Effector memory CD8-positive, alpha-beta T cell (primary cell): ENCODE measurements at regions not wholly inside any gene's neighbourhood (a gene's known extent, or its start where the extent isn't known, plus 50 kb on each side); places are given as distances from the start of the nearest gene placed in this dataset.
"Not testable (repeated sequence)": the region's sequence is repeated elsewhere in the genome, so short reads cannot be mapped to it uniquely, and the experiment has no call there.

Source experiments
- ATAC-seq: fragments of 150-1000 bp; cut with Tn5 transposase; replicated peaks from 2 replicates; pipeline ENCODE4 v1.10.0; 2021; ENCODE audit warnings: mild to moderate bottlenecking, moderate library complexity
- DNase-seq, 3 experiments: peaks; one replicate each; pipeline ENCODE4 v3.0.0; 2021
- H3K27ac Mint-ChIP-seq, 2 donors: one replicate each; pipeline ENCODE4 v1.8.0; 2022; ENCODE audit warnings: mild to moderate bottlenecking in 2 of 2, mixed read lengths in 2 of 2, moderate library complexity in 2 of 2
- H3K27me3 Mint-ChIP-seq, 2 donors: one replicate each; pipeline ENCODE4 v1.8.0; 2022; ENCODE audit warnings: mixed read lengths in 2 of 2
- H3K36me3 Mint-ChIP-seq: one replicate; pipeline ENCODE4 v1.8.0; 2022; ENCODE audit warnings: mild to moderate bottlenecking, moderate library complexity, mixed read lengths; ENCODE audit not compliant: insufficient read depth
- H3K4me1 Mint-ChIP-seq, 2 donors: one replicate each; pipeline ENCODE4 v1.8.0; 2022; ENCODE audit warnings: low read depth in 2 of 2, mixed read lengths in 2 of 2
- H3K4me3 Mint-ChIP-seq, 2 donors: one replicate each; pipeline ENCODE4 v1.8.0; 2022; ENCODE audit warnings: mild to moderate bottlenecking in 2 of 2, mixed read lengths in 2 of 2, moderate library complexity in 2 of 2
- H3K9me3 Mint-ChIP-seq, 2 donors: one replicate each; pipeline ENCODE4 v1.8.0; 2022; ENCODE audit warnings: mixed read lengths in 2 of 2

GRCh38 chr15:38130205-38130567 lies 122.5 kb upstream of the SPRED1 start:
- ATAC-seq (no peak), DNase-seq (no peak)
- Mint-ChIP-seq H3K27ac (no peak overlapping the region), H3K4me3 (peak overlapping the region in 1 of 2 donors; percentile 4), H3K4me1 (peaks cover 0 to 15% of the 10 kb centered on the region in 2 donors), H3K27me3 (peaks cover 19 to 22% of the 10 kb centered on the region in 2 donors), H3K9me3 (no peaks in the 10 kb centered on the region), H3K36me3 (no peaks in the 10 kb centered on the region)

DNA sequence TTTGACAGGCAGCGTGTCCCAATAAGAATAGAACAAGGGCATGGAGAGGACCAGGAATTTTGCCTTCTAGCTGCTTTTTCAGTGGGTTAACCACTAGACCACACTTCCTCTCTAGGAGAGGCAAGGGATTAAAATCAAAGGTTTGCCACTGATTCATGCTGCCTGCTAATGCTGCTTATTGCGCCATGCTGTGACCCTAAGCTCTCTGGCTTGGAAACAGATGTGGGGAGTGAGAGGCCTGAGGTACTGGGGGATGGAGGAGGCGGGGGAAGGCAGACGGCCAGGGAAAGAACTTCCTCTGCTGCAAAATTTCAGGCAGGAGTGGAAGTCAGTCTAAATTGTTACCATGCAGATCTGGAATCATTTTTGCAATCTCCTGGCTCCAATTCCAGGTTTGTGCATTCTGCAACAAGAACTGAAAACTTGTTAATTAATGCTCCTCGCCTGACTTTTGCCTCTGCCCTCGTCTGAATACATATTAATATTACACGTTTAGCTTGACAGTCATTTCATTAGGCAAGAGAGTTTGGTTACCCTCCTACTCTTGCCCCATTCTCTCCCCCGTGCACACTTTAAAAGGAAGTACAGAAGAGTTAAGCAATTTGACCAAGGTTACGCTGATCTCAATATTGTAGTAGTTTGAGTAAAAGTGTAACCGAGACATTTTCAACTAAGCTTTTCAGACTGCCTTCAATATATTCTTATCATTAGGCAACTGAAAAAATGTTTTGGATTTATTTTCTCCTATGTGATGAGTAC lies 121.7 kb upstream of the SPRED1 start:
- DNase-seq (no peak), ATAC-seq (no peak)
- Mint-ChIP-seq H3K27me3 (peaks cover 19 to 22% of the 10 kb centered on the region in 2 donors), H3K36me3 (no peaks in the 10 kb centered on the region), H3K4me1 (peaks cover 0 to 15% of the 10 kb centered on the region in 2 donors), H3K27ac (no peak overlapping the region), H3K9me3 (no peaks in the 10 kb centered on the region), H3K4me3 (no peak overlapping the region)

DNA sequence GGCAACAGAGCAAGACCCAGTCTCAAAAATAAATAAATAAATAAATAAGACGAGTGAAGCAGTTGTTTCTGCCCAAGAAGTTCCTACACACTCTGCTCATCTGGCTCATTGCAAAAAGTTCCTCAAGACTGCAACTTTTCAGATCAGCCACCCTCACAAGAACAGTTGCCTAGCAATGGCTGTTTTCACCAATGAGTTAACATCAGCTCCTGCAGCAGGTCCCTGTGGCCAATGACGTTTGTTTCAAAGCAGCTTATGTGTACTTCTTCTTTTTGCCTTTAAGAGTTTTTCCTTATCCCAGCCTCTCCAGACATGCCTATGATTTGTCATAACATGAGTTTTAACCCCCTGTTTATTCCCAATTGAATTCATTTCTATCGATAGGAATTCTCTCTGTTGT lies 118.4 kb upstream of the SPRED1 start:
- Mint-ChIP-seq H3K27me3 (peaks cover 19 to 22% of the 10 kb centered on the region in 2 donors), H3K9me3 (no peaks in the 10 kb centered on the region), H3K4me1 (peaks cover 0 to 13% of the 10 kb centered on the region in 2 donors), H3K4me3 (no peak overlapping the region), H3K36me3 (no peaks in the 10 kb centered on the region), H3K27ac (no peak overlapping the region)
- DNase-seq (no peak), ATAC-seq (no peak)

DNA sequence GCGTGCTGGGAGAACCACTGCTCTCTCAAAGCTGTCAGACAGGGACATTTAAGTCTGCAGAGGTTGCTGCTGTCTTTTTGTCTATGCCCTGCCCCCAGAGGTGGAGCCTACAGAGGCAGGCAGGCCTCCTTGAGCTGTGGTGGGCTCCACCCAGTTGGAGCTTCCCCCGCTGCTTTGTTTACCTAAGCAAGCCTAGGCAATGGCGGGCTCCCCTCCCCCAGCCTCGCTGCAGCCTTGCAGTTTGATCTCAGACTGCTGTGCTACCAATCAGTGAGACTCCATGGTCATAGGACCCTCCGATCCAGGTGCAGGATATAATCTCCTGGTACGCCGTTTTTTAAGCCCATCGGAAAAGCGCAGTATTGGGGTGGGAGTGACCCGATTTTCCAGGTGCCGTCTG lies 110.4 kb upstream of the SPRED1 start:
- H3K9me3 Mint-ChIP-seq, H3K36me3 Mint-ChIP-seq, H3K27ac Mint-ChIP-seq, ATAC-seq, H3K4me3 Mint-ChIP-seq, H3K4me1 Mint-ChIP-seq, DNase-seq: not testable (repeated sequence)
- peaks cover 16 to 40% of the 10 kb centered on the region in 2 donors for H3K27me3 Mint-ChIP-seq

DNA sequence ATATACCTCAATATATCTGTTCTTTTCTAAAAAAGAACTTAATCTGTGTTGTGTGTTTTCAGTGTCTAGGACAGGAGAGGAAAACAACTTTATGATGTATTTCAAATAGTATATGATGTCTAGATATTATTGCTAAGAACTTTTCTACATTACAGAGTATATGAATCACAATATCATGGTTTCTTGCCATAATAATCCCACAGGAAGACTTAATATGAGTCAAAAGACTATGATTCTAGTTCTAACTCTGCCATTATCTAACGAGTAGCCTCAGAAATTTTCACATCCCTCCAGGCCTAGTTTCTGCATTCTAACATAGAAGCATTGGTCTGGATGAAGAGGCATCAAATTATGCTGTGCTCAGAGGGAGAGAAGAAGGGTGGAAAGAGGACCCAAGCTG lies 107.7 kb upstream of the SPRED1 start:
- Mint-ChIP-seq H3K27ac (no peak overlapping the region), H3K4me3 (no peak overlapping the region), H3K9me3 (peaks cover 0 to under 1% of the 10 kb centered on the region in 2 donors), H3K4me1 (no peaks in the 10 kb centered on the region), H3K27me3 (peaks cover 16 to 33% of the 10 kb centered on the region in 2 donors), H3K36me3 (no peaks in the 10 kb centered on the region)
- DNase-seq (no peak), ATAC-seq (no peak)

GRCh38 chr15:38145651-38146111 lies 107.0 kb upstream of the SPRED1 start:
- Mint-ChIP-seq H3K27me3 (peaks cover 16 to 32% of the 10 kb centered on the region in 2 donors), H3K9me3 (no peaks in the 10 kb centered on the region), H3K36me3 (no peaks in the 10 kb centered on the region), H3K4me1 (no peaks in the 10 kb centered on the region), H3K27ac (no peak overlapping the region), H3K4me3 (no peak overlapping the region)
- DNase-seq: no peak
- ATAC-seq: no peak

GRCh38 chr15:38147246-38147645 lies 105.4 kb upstream of the SPRED1 start:
- Mint-ChIP-seq H3K27ac (no peak overlapping the region), H3K36me3 (no peaks in the 10 kb centered on the region), H3K27me3 (peaks cover 16 to 30% of the 10 kb centered on the region in 2 donors), H3K4me3 (no peak overlapping the region), H3K4me1 (no peaks in the 10 kb centered on the region), H3K9me3 (peaks cover 0 to 2% of the 10 kb centered on the region in 2 donors)
- ATAC-seq: no peak
- DNase-seq: no peak

- H3K27me3 Mint-ChIP-seq: peaks cover 20 to 29% of the 10 kb centered on the region in 2 donors
- peaks cover 0 to 2% of the 10 kb centered on the region in 2 donors for H3K9me3 Mint-ChIP-seq
- H3K27ac Mint-ChIP-seq: no peak overlapping the region
- ATAC-seq (no peak), DNase-seq (no peak)
- no peaks in the 10 kb centered on the region for H3K36me3 Mint-ChIP-seq
- H3K4me3 Mint-ChIP-seq: no peak overlapping the region
- H3K4me1 Mint-ChIP-seq: no peaks in the 10 kb centered on the region
Measured at GRCh38 chr15:38148471-38148870, 104.2 kb upstream of the SPRED1 start.

GRCh38 chr15:38149315-38149714 lies 103.3 kb upstream of the SPRED1 start:
- H3K36me3 Mint-ChIP-seq: no peaks in the 10 kb centered on the region
- H3K27ac Mint-ChIP-seq: no peak overlapping the region
- H3K9me3 Mint-ChIP-seq: peaks cover 0 to 2% of the 10 kb centered on the region in 2 donors
- H3K4me1 Mint-ChIP-seq: no peaks in the 10 kb centered on the region
- DNase-seq (no peak), ATAC-seq (no peak)
- peaks cover 15 to 21% of the 10 kb centered on the region in 2 donors for H3K27me3 Mint-ChIP-seq
- H3K4me3 Mint-ChIP-seq: no peak overlapping the region

DNA sequence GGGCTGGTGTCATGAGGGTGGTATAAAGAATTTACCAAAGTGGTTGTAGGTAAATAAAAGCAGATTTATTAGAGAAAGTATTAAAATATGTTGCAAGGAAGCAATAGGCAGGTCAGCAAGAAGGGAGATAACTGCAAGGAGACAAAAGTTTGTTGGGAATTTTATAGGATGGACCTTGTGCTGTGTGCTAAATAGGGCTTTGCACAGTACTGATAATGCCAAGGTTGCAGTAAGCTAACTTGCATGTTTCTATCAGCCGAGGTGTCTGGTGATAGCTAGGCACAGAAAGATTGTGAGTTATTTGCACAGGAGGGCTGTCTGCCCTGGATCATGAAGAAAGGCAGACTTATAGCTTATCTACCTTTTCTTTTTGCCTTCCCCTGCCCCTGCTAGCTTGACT lies 102.5 kb upstream of the SPRED1 start:
- no peak for ATAC-seq
- no peak for DNase-seq
- Mint-ChIP-seq H3K9me3 (peaks cover 0 to 2% of the 10 kb centered on the region in 2 donors), H3K36me3 (no peaks in the 10 kb centered on the region), H3K27ac (no peak overlapping the region), H3K4me3 (no peak overlapping the region), H3K4me1 (no peaks in the 10 kb centered on the region), H3K27me3 (peaks cover 15 to 21% of the 10 kb centered on the region in 2 donors)

GRCh38 chr15:38150794-38151193 lies 101.8 kb upstream of the SPRED1 start:
- Mint-ChIP-seq H3K27ac (no peak overlapping the region), H3K4me1 (no peaks in the 10 kb centered on the region), H3K27me3 (peaks cover 12 to 15% of the 10 kb centered on the region in 2 donors), H3K36me3 (no peaks in the 10 kb centered on the region), H3K9me3 (peaks cover 0 to 2% of the 10 kb centered on the region in 2 donors), H3K4me3 (no peak overlapping the region)
- ATAC-seq: no peak
- DNase-seq: no peak

GRCh38 chr15:38153781-38154180 lies 98.9 kb upstream of the SPRED1 start:
- H3K27ac Mint-ChIP-seq: no peak overlapping the region
- DNase-seq (no peak), ATAC-seq (no peak)
- no peak overlapping the region for H3K4me3 Mint-ChIP-seq
- no peaks in the 10 kb centered on the region for H3K36me3 Mint-ChIP-seq
- H3K27me3 Mint-ChIP-seq: peaks cover 10 to 20% of the 10 kb centered on the region in 2 donors
- no peaks in the 10 kb centered on the region for H3K4me1 Mint-ChIP-seq
- H3K9me3 Mint-ChIP-seq: peaks cover 0 to 2% of the 10 kb centered on the region in 2 donors

DNA sequence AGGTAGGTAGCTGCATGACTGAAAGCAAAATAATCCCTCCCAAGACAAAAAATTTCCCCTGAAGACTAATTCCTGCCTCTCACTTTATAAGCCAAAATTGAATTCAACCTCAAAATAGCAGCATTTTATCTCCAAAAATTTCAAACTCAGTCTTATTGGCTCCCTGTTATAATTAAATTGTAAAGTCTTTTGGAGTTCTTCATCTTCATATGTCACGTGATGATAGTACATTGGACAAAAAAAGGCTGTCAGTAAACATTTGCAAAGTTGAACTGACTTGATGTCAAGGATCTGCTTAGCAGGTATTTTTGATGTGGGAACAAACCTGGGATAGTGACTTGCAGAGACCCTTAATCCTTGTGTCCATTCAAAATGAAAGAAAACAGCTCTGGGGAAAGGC lies 98.4 kb upstream of the SPRED1 start:
- H3K9me3 Mint-ChIP-seq: peaks cover 0 to 2% of the 10 kb centered on the region in 2 donors
- H3K4me1 Mint-ChIP-seq: no peaks in the 10 kb centered on the region
- peaks cover 10 to 20% of the 10 kb centered on the region in 2 donors for H3K27me3 Mint-ChIP-seq
- no peak overlapping the region for H3K27ac Mint-ChIP-seq
- H3K4me3 Mint-ChIP-seq: no peak overlapping the region
- no peaks in the 10 kb centered on the region for H3K36me3 Mint-ChIP-seq
- no peak for DNase-seq
- ATAC-seq: no peak

DNA sequence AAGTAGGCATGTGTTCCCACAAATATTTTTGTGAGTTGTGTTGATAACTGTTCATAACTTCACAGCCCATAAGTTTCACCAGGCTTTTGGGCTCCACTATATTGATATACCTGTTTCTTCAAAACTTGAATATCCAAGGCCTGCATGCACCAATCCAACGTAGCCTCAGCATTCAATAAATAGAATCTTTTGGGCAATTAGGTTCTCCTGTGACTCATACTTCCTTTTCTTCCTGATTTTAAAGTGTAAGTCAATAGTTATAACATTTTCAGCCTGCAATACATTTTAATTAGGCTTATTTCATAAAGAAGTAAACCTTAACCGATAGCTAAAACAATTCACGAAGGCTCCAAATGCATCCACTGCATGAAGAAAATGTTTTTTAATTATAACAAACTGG lies 97.8 kb upstream of the SPRED1 start:
- ATAC-seq (no peak), DNase-seq (no peak)
- Mint-ChIP-seq H3K27me3 (peaks cover 10 to 20% of the 10 kb centered on the region in 2 donors), H3K27ac (no peak overlapping the region), H3K4me3 (no peak overlapping the region), H3K9me3 (peaks cover 0 to 2% of the 10 kb centered on the region in 2 donors), H3K4me1 (no peaks in the 10 kb centered on the region), H3K36me3 (no peaks in the 10 kb centered on the region)
